ENCODE measurements at regions not wholly inside any gene's neighbourhood (a gene's known extent, or its start where the extent isn't known, plus 50 kb on each side); places are given as distances from the start of the nearest gene placed in this dataset.

GRCh38 chr5:126198531-126198930, 224.7 kb upstream of the GRAMD2B start:
- TF ChIP-seq TAF1 (IDR thresholded peaks at IDR 0.05; ENCODE audit: low read depth) = no peak
- no peak for TF ChIP-seq RAD21 (IDR thresholded peaks at IDR 0.05; ENCODE audit: low read depth)
- TF ChIP-seq FOXM1 (IDR thresholded peaks at IDR 0.05; ENCODE audit: borderline replicate concordance, low read depth) = no peak
- TF ChIP-seq, protein P1, sequence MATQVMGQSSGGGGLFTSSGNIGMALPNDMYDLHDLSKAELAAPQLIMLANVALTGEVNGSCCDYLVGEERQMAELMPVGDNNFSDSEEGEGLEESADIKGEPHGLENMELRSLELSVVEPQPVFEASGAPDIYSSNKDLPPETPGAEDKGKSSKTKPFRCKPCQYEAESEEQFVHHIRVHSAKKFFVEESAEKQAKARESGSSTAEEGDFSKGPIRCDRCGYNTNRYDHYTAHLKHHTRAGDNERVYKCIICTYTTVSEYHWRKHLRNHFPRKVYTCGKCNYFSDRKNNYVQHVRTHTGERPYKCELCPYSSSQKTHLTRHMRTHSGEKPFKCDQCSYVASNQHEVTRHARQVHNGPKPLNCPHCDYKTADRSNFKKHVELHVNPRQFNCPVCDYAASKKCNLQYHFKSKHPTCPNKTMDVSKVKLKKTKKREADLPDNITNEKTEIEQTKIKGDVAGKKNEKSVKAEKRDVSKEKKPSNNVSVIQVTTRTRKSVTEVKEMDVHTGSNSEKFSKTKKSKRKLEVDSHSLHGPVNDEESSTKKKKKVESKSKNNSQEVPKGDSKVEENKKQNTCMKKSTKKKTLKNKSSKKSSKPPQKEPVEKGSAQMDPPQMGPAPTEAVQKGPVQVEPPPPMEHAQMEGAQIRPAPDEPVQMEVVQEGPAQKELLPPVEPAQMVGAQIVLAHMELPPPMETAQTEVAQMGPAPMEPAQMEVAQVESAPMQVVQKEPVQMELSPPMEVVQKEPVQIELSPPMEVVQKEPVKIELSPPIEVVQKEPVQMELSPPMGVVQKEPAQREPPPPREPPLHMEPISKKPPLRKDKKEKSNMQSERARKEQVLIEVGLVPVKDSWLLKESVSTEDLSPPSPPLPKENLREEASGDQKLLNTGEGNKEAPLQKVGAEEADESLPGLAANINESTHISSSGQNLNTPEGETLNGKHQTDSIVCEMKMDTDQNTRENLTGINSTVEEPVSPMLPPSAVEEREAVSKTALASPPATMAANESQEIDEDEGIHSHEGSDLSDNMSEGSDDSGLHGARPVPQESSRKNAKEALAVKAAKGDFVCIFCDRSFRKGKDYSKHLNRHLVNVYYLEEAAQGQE (IDR thresholded peaks at IDR 0.05; ENCODE audit: low read depth) = no peak
- no peak for TF ChIP-seq USF1 (IDR thresholded peaks at IDR 0.05)
- TF ChIP-seq, protein P2, sequence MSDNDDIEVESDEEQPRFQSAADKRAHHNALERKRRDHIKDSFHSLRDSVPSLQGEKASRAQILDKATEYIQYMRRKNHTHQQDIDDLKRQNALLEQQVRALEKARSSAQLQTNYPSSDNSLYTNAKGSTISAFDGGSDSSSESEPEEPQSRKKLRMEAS (IDR thresholded peaks at IDR 0.05) = no peak
- no peak for TF ChIP-seq TEAD4 (IDR thresholded peaks at IDR 0.05)

- no peak for TF ChIP-seq YY1 (IDR thresholded peaks at IDR 0.05; ENCODE audit: low read depth)
- TF ChIP-seq TEAD4 (IDR thresholded peaks at IDR 0.05) = no peak
- TF ChIP-seq, protein P1 (IDR thresholded peaks at IDR 0.05; ENCODE audit: low read depth) = no peak
- TF ChIP-seq, protein P2 (IDR thresholded peaks at IDR 0.05) = no peak
- TF ChIP-seq CREB1 (IDR thresholded peaks at IDR 0.05; ENCODE audit: low read depth) = no peak
- no peak for TF ChIP-seq EP300 (IDR thresholded peaks at IDR 0.05; ENCODE audit: borderline replicate concordance)
- no peak for TF ChIP-seq NFIC (IDR thresholded peaks at IDR 0.05)
- TF ChIP-seq CEBPB (IDR thresholded peaks at IDR 0.05) = no peak
- TF ChIP-seq TAF1 (IDR thresholded peaks at IDR 0.05; ENCODE audit: low read depth) = no peak
- TF ChIP-seq EGR1 (IDR thresholded peaks at IDR 0.05) = no peak
- no peak for TF ChIP-seq FOXM1 (IDR thresholded peaks at IDR 0.05; ENCODE audit: borderline replicate concordance, low read depth)
- TF ChIP-seq TCF12 (IDR thresholded peaks at IDR 0.05; ENCODE audit: low read depth) = no peak
- no peak for TF ChIP-seq ZBTB7A (IDR thresholded peaks at IDR 0.05; ENCODE audit: low read depth)
- TF ChIP-seq USF1 (IDR thresholded peaks at IDR 0.05) = no peak
- TF ChIP-seq RAD21 (IDR thresholded peaks at IDR 0.05; ENCODE audit: low read depth) = no peak
Measured at GRCh38 chr5:126199467-126199866, 223.7 kb upstream of the GRAMD2B start.

DNA sequence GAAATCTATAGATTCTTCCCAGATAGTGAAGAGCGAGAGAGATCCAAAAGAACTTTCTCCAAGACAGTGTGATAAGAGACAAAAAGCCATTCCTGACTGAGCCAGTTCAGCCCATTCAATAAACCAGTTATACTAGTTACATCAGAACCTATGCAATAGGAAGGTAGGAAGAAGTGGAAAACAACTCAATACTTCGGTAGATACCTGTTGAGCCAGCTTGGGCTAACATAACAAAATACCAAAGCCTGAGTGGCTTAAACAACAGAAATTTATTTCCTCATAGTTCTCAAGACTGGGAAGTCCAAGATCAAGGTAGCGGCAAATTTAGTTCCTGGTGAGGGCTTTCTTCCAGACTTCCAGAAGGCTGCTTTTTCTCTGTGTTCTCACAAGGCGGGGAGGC, 214.5 kb upstream of the GRAMD2B start:
- TF ChIP-seq TEAD4 (IDR thresholded peaks at IDR 0.05) (no peak), USF1 (IDR thresholded peaks at IDR 0.05) (no peak), ZBTB7A (IDR thresholded peaks at IDR 0.05; ENCODE audit: low read depth) (no peak), NFIC (IDR thresholded peaks at IDR 0.05) (no peak), RAD21 (IDR thresholded peaks at IDR 0.05; ENCODE audit: low read depth) (no peak), EP300 (IDR thresholded peaks at IDR 0.05; ENCODE audit: borderline replicate concordance) (no peak), EGR1 (IDR thresholded peaks at IDR 0.05) (no peak), TAF1 (IDR thresholded peaks at IDR 0.05; ENCODE audit: low read depth) (no peak), TCF12 (IDR thresholded peaks at IDR 0.05; ENCODE audit: low read depth) (no peak), CREB1 (IDR thresholded peaks at IDR 0.05; ENCODE audit: low read depth) (no peak)
- TF ChIP-seq, protein P1 (IDR thresholded peaks at IDR 0.05; ENCODE audit: low read depth) = no peak

DNA sequence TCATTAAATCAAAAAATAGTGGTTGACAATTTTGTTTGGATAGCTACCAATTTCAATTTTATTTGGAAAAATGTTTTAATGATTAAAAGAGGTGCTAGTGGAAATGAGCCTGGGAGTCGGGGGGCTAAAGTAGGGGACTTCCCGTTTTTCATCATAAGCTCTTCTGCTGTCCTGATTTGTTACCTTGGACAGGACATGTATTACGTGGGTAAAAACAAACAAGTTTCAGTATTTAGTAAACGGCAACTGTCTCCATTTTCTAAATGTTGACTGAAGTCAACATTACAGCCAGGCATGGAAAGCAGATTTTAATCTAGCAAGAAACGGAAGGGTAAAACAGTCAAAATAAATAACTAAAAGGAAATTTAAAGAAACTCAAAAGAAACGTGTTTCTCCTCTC, 212.3 kb upstream of the GRAMD2B start:
- no peak for TF ChIP-seq CREB1 (IDR thresholded peaks at IDR 0.05; ENCODE audit: low read depth)
- TF ChIP-seq TAF1 (IDR thresholded peaks at IDR 0.05; ENCODE audit: low read depth) = no peak
- no peak for TF ChIP-seq FOXM1 (IDR thresholded peaks at IDR 0.05; ENCODE audit: borderline replicate concordance, low read depth)
- TF ChIP-seq TEAD4 (IDR thresholded peaks at IDR 0.05) = no peak
- TF ChIP-seq YY1 (IDR thresholded peaks at IDR 0.05; ENCODE audit: low read depth) = no peak
- TF ChIP-seq, protein P1 (IDR thresholded peaks at IDR 0.05; ENCODE audit: low read depth) = no peak
- no peak for TF ChIP-seq TCF12 (IDR thresholded peaks at IDR 0.05; ENCODE audit: low read depth)
- TF ChIP-seq NFIC (IDR thresholded peaks at IDR 0.05) = no peak
- TF ChIP-seq RAD21 (IDR thresholded peaks at IDR 0.05; ENCODE audit: low read depth) = no peak
- no peak for TF ChIP-seq USF1 (IDR thresholded peaks at IDR 0.05)
- TF ChIP-seq ZBTB7A (IDR thresholded peaks at IDR 0.05; ENCODE audit: low read depth) = no peak
- TF ChIP-seq CEBPB (IDR thresholded peaks at IDR 0.05) = no peak
- TF ChIP-seq EP300 (IDR thresholded peaks at IDR 0.05; ENCODE audit: borderline replicate concordance) = no peak
- no peak for TF ChIP-seq EGR1 (IDR thresholded peaks at IDR 0.05)
- TF ChIP-seq, protein P2 (IDR thresholded peaks at IDR 0.05) = no peak
